GM19023 (cell line): ENCODE measurements at regions not wholly inside any gene's neighbourhood (a gene's known extent, or its start where the extent isn't known, plus 50 kb on each side); places are given as distances from the start of the nearest gene placed in this dataset.

Experiments used
- ATAC-seq: cut with Tn5 transposase; IDR thresholded peaks from one replicate; pipeline ENCODE4 v1.9.1; 2021; ENCODE audit warnings: mild to moderate bottlenecking, moderate library complexity; ENCODE audit not compliant: unreplicated experiment

- no peak for ATAC-seq
These were observed 130.4 kb downstream of the MBL2 start for GRCh38 chr10:52642208-52642607.

GRCh38 chr10:52644373-52645186 lies 128.0 kb downstream of the MBL2 start:
- ATAC-seq = peak; percentile 80

GRCh38 chr10:52645187-52645758 lies 127.3 kb downstream of the MBL2 start:
- no peak for ATAC-seq

GRCh38 chr10:52649511-52649910 lies 123.1 kb downstream of the MBL2 start:
- ATAC-seq = no peak

- no peak for ATAC-seq
These were observed 121.7 kb downstream of the MBL2 start for GRCh38 chr10:52650873-52651272.

GRCh38 chr10:52651293-52651692 lies 121.3 kb downstream of the MBL2 start:
- ATAC-seq = no peak

GRCh38 chr10:52652431-52653262 lies 119.9 kb downstream of the MBL2 start:
- no peak for ATAC-seq

GRCh38 chr10:52653263-52653909 lies 119.2 kb downstream of the MBL2 start:
- no peak for ATAC-seq

- ATAC-seq = no peak
These were observed 118.4 kb downstream of the MBL2 start for GRCh38 chr10:52654201-52654600.

- ATAC-seq = no peak
These were observed 114.5 kb downstream of the MBL2 start for GRCh38 chr10:52658112-52658511.

GRCh38 chr10:52659085-52659484 lies 113.5 kb downstream of the MBL2 start:
- ATAC-seq = no peak

GRCh38 chr10:52662256-52662655 lies 110.3 kb downstream of the MBL2 start:
- no peak for ATAC-seq

GRCh38 chr10:52663161-52663560 lies 109.4 kb downstream of the MBL2 start:
- no peak for ATAC-seq

GRCh38 chr10:52664629-52665028 lies 108.0 kb downstream of the MBL2 start:
- no peak for ATAC-seq

- ATAC-seq = no peak
These were observed 106.8 kb downstream of the MBL2 start for GRCh38 chr10:52665821-52666220.

- ATAC-seq = no peak
These were observed 105.7 kb downstream of the MBL2 start for GRCh38 chr10:52666931-52667330.

- ATAC-seq = no peak
These were observed 104.6 kb downstream of the MBL2 start for GRCh38 chr10:52668024-52668423.

- no peak for ATAC-seq
These were observed 99.7 kb downstream of the MBL2 start for GRCh38 chr10:52672880-52673279.

GRCh38 chr10:52673468-52673867 lies 99.1 kb downstream of the MBL2 start:
- no peak for ATAC-seq

- no peak for ATAC-seq
These were observed 98.1 kb downstream of the MBL2 start for GRCh38 chr10:52674474-52674873.

- ATAC-seq = no peak
These were observed 95.5 kb downstream of the MBL2 start for GRCh38 chr10:52677086-52677485.
